ENCODE measurements at regions not wholly inside any gene's neighbourhood (a gene's known extent, or its start where the extent isn't known, plus 50 kb on each side); places are given as distances from the start of the nearest gene placed in this dataset.

DNA sequence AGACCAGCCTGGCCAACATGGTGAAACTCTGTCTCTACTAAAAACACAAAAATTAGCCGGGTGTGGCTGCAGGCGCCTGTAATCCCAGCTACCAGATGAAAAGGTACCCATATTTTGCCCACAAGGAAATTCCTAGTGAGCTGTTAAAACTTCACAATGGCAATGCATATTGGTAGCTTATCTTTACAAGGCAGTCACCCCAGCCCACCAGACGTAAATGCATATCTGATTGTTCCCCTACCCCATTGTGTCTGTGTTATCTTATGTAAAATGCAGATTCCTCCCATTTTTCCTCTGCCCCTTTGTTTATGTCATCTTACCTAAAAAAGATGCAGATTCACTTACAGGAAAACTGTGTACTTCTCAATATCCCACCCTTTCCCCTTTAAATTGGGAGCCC is 103.1 kb upstream of the SLC2A1 start:
- TF ChIP-seq POLR2AphosphoS5 (IDR thresholded peaks at IDR 0.05; ENCODE audit: low read depth, low read length), result no peak
- TF ChIP-seq TCF7L2 (IDR thresholded peaks at IDR 0.05; ENCODE audit: low read depth, low read length), result no peak
- TF ChIP-seq, protein P1, sequence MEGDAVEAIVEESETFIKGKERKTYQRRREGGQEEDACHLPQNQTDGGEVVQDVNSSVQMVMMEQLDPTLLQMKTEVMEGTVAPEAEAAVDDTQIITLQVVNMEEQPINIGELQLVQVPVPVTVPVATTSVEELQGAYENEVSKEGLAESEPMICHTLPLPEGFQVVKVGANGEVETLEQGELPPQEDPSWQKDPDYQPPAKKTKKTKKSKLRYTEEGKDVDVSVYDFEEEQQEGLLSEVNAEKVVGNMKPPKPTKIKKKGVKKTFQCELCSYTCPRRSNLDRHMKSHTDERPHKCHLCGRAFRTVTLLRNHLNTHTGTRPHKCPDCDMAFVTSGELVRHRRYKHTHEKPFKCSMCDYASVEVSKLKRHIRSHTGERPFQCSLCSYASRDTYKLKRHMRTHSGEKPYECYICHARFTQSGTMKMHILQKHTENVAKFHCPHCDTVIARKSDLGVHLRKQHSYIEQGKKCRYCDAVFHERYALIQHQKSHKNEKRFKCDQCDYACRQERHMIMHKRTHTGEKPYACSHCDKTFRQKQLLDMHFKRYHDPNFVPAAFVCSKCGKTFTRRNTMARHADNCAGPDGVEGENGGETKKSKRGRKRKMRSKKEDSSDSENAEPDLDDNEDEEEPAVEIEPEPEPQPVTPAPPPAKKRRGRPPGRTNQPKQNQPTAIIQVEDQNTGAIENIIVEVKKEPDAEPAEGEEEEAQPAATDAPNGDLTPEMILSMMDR (IDR thresholded peaks at IDR 0.05), result no peak
- TF ChIP-seq, protein P2, sequence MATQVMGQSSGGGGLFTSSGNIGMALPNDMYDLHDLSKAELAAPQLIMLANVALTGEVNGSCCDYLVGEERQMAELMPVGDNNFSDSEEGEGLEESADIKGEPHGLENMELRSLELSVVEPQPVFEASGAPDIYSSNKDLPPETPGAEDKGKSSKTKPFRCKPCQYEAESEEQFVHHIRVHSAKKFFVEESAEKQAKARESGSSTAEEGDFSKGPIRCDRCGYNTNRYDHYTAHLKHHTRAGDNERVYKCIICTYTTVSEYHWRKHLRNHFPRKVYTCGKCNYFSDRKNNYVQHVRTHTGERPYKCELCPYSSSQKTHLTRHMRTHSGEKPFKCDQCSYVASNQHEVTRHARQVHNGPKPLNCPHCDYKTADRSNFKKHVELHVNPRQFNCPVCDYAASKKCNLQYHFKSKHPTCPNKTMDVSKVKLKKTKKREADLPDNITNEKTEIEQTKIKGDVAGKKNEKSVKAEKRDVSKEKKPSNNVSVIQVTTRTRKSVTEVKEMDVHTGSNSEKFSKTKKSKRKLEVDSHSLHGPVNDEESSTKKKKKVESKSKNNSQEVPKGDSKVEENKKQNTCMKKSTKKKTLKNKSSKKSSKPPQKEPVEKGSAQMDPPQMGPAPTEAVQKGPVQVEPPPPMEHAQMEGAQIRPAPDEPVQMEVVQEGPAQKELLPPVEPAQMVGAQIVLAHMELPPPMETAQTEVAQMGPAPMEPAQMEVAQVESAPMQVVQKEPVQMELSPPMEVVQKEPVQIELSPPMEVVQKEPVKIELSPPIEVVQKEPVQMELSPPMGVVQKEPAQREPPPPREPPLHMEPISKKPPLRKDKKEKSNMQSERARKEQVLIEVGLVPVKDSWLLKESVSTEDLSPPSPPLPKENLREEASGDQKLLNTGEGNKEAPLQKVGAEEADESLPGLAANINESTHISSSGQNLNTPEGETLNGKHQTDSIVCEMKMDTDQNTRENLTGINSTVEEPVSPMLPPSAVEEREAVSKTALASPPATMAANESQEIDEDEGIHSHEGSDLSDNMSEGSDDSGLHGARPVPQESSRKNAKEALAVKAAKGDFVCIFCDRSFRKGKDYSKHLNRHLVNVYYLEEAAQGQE (IDR thresholded peaks at IDR 0.05; ENCODE audit: insufficient read depth in 1 of 2, low read depth in 2 of 2, low read length in 1 of 2), result no peak
- no peak for TF ChIP-seq SIN3A (IDR thresholded peaks at IDR 0.05; ENCODE audit: borderline replicate concordance, insufficient read depth, low read depth, low read length)

Data from Panc1 (cell line).